ENCODE measurements at regions not wholly inside any gene's neighbourhood (a gene's known extent, or its start where the extent isn't known, plus 50 kb on each side); places are given as distances from the start of the nearest gene placed in this dataset.

- DNase-seq (ENCODE audit: low read depth) = no peak
- no peak overlapping the region for H3K4me3 ChIP-seq (ENCODE audit: low read length)
- TF ChIP-seq, protein P1, sequence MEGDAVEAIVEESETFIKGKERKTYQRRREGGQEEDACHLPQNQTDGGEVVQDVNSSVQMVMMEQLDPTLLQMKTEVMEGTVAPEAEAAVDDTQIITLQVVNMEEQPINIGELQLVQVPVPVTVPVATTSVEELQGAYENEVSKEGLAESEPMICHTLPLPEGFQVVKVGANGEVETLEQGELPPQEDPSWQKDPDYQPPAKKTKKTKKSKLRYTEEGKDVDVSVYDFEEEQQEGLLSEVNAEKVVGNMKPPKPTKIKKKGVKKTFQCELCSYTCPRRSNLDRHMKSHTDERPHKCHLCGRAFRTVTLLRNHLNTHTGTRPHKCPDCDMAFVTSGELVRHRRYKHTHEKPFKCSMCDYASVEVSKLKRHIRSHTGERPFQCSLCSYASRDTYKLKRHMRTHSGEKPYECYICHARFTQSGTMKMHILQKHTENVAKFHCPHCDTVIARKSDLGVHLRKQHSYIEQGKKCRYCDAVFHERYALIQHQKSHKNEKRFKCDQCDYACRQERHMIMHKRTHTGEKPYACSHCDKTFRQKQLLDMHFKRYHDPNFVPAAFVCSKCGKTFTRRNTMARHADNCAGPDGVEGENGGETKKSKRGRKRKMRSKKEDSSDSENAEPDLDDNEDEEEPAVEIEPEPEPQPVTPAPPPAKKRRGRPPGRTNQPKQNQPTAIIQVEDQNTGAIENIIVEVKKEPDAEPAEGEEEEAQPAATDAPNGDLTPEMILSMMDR (conservative IDR thresholded peaks at IDR 0.05; ENCODE audit: low read length) = no peak
Measured at GRCh38 chr2:220153118-220153517, 525.7 kb downstream of the SLC4A3 start.

DNA sequence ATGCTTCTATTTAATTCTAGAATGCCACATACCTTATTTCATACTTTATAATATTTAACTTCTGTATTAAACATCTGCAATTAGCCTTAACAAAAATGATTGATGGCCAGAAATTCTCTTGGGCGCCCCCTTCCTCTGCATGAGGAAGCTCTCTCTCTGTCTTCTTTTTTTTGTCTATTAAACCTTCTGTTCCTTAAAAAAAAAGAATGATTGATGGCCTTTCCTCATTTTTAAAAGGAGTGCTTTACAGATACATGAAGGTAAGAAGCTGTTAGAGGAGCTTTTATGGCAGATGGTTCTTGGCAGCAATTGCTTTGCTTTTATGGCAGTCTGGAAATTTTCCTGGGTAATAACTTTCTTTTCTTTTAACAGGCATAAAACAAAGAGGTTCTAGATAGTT, 526.9 kb downstream of the SLC4A3 start:
- no peak for DNase-seq (ENCODE audit: low read depth)
- no peak overlapping the region for H3K4me3 ChIP-seq (ENCODE audit: low read length)
- TF ChIP-seq, protein P1 (conservative IDR thresholded peaks at IDR 0.05; ENCODE audit: low read length) = 0 out of 2 replicates have a peak, but pooled peaks have one; percentile 4

- no peak overlapping the region for H3K4me3 ChIP-seq (ENCODE audit: low read length)
- no peak for DNase-seq (ENCODE audit: low read depth)
- TF ChIP-seq, protein P1 (conservative IDR thresholded peaks at IDR 0.05; ENCODE audit: low read length) = no peak
Measured at GRCh38 chr2:220157312-220157711, 529.9 kb downstream of the SLC4A3 start.

DNA sequence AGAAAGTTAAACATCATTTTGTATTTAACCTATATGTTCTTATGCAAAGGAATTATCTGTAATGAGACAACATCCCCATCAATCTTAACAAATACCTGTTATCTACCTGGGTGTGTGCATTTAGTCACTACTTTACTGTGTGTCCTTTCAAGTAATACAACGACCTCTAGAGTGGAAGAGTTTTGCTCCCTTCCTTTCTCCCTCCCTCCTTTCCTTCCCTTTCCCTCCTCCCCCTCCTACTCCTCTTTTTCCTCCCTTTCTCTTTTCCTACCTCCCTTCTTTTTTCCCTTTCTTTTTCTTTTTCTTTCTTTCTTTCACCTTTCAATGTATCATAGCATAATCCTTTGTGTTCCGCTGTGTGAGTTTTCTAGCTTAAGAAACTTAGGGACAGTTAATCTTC, 532.3 kb downstream of the SLC4A3 start:
- H3K4me3 ChIP-seq (ENCODE audit: low read length) = no peak overlapping the region
- no peak for DNase-seq (ENCODE audit: low read depth)
- TF ChIP-seq, protein P1 (conservative IDR thresholded peaks at IDR 0.05; ENCODE audit: low read length) = no peak

GRCh38 chr2:220162320-220162719, 534.9 kb downstream of the SLC4A3 start:
- no peak overlapping the region for H3K4me3 ChIP-seq (ENCODE audit: low read length)
- peak; percentile 56 for DNase-seq (ENCODE audit: low read depth)
- TF ChIP-seq, protein P1 (conservative IDR thresholded peaks at IDR 0.05; ENCODE audit: low read length) = no peak

DNA sequence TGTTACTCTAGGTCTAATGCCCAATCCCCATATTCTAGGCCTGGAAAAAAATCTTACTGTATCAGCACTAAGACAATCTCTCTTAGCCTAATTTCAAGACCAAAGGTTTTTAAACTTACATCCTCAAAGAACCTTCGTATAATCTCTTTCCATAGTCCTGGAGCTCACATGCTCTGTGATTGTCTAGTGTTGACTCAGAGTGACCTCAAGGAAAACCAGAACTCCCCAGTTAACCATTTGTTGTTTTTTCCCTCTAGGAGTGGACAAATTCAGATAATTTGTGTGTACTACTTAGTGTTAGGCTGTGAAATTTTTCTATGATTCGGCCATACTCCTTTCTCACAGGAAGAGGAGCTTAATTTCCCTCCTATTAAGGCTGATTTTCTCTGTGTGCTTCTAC, 536.1 kb downstream of the SLC4A3 start:
- DNase-seq (ENCODE audit: low read depth) = no peak
- H3K4me3 ChIP-seq (ENCODE audit: low read length) = no peak overlapping the region

DNA sequence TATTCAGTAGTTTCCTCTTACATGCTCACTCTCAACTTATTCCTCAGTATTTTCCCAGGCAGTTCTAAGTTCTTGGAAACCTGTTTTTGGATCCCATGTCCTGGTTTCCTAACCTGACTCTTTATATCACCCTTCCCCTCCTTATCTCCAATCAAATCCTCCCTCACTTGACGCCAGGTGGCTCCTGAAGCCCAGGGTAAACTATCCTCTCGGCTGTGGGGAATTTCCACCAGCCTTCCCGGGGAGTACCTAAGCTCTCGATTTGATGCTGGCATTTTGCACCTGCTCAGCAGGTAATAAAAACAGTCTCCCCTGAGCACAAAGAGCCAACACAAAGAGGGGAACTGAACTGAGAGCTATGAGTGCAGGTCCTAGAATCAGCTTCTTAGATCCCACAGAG, 538.0 kb downstream of the SLC4A3 start:
- TF ChIP-seq, protein P1 (conservative IDR thresholded peaks at IDR 0.05; ENCODE audit: low read length) = no peak
- no peak overlapping the region for H3K4me3 ChIP-seq (ENCODE audit: low read length)
- no peak for DNase-seq (ENCODE audit: low read depth)

More for the DNA sequence above, 536.1 kb downstream of the SLC4A3 start:
- TF ChIP-seq, protein P1 (conservative IDR thresholded peaks at IDR 0.05; ENCODE audit: low read length) = no peak

Data from AG10803 (cell line).